ENCODE measurements at regions not wholly inside any gene's neighbourhood (a gene's known extent, or its start where the extent isn't known, plus 50 kb on each side); places are given as distances from the start of the nearest gene placed in this dataset.
"Not testable (repeated sequence)": the region's sequence is repeated elsewhere in the genome, so short reads cannot be mapped to it uniquely, and the experiment has no call there.

DNA sequence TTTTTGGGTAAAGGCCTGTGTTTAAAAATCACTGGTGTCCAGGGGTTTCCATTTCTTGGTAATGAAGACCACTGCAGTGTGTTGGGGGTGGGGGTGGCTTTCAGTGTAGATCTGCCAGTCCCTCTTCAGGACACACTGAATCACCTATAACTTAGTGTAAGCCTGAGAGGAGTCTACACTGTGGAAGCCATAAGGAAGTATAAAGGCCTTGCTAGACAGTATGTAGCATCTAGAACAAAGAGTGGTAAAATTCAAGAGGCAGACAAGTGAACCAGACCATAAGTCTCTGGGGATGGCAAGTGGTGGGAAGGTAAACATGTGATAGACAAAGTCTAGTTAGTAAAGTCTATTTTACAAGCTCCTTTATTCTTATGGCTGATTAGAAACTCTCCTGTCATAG, 191.8 kb downstream of the CCNG2 start:
- Histone ChIP-seq H3K27me3 (no peaks in the 10 kb centered on the region), H3K27ac (no peak overlapping the region), H3K4me3 (no peak overlapping the region), H3K9me3 (no peaks in the 10 kb centered on the region), H3K36me3 (no peaks in the 10 kb centered on the region), H3K4me1 (no peaks in the 10 kb centered on the region)
- TF ChIP-seq, protein P1, sequence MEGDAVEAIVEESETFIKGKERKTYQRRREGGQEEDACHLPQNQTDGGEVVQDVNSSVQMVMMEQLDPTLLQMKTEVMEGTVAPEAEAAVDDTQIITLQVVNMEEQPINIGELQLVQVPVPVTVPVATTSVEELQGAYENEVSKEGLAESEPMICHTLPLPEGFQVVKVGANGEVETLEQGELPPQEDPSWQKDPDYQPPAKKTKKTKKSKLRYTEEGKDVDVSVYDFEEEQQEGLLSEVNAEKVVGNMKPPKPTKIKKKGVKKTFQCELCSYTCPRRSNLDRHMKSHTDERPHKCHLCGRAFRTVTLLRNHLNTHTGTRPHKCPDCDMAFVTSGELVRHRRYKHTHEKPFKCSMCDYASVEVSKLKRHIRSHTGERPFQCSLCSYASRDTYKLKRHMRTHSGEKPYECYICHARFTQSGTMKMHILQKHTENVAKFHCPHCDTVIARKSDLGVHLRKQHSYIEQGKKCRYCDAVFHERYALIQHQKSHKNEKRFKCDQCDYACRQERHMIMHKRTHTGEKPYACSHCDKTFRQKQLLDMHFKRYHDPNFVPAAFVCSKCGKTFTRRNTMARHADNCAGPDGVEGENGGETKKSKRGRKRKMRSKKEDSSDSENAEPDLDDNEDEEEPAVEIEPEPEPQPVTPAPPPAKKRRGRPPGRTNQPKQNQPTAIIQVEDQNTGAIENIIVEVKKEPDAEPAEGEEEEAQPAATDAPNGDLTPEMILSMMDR (IDR thresholded peaks at IDR 0.05): no peak
- DNase-seq (ENCODE audit: low spot score): no peak

GRCh38 chr4:77349364-77349763, 192.4 kb downstream of the CCNG2 start:
- Histone ChIP-seq H3K27ac (no peak overlapping the region), H3K4me1 (no peaks in the 10 kb centered on the region), H3K27me3 (no peaks in the 10 kb centered on the region), H3K9me3 (no peaks in the 10 kb centered on the region), H3K4me3 (no peak overlapping the region), H3K36me3 (no peaks in the 10 kb centered on the region)
- TF ChIP-seq, protein P1 (IDR thresholded peaks at IDR 0.05): no peak
- DNase-seq (ENCODE audit: low spot score): no peak

GRCh38 chr4:77349796-77350195, 192.8 kb downstream of the CCNG2 start:
- H3K36me3 ChIP-seq: no peaks in the 10 kb centered on the region
- H3K4me3 ChIP-seq: no peak overlapping the region
- H3K9me3 ChIP-seq: no peaks in the 10 kb centered on the region
- DNase-seq (ENCODE audit: low spot score): no peak
- no peaks in the 10 kb centered on the region for H3K4me1 ChIP-seq
- TF ChIP-seq, protein P1 (IDR thresholded peaks at IDR 0.05): no peak
- H3K27me3 ChIP-seq: no peaks in the 10 kb centered on the region
- no peak overlapping the region for H3K27ac ChIP-seq

GRCh38 chr4:77352192-77352591, 195.2 kb downstream of the CCNG2 start:
- Histone ChIP-seq H3K4me1 (no peaks in the 10 kb centered on the region), H3K36me3 (no peaks in the 10 kb centered on the region), H3K4me3 (no peak overlapping the region), H3K27ac (no peak overlapping the region), H3K9me3 (no peaks in the 10 kb centered on the region), H3K27me3 (no peaks in the 10 kb centered on the region)
- DNase-seq (ENCODE audit: low spot score): no peak
- TF ChIP-seq, protein P1 (IDR thresholded peaks at IDR 0.05): no peak

DNA sequence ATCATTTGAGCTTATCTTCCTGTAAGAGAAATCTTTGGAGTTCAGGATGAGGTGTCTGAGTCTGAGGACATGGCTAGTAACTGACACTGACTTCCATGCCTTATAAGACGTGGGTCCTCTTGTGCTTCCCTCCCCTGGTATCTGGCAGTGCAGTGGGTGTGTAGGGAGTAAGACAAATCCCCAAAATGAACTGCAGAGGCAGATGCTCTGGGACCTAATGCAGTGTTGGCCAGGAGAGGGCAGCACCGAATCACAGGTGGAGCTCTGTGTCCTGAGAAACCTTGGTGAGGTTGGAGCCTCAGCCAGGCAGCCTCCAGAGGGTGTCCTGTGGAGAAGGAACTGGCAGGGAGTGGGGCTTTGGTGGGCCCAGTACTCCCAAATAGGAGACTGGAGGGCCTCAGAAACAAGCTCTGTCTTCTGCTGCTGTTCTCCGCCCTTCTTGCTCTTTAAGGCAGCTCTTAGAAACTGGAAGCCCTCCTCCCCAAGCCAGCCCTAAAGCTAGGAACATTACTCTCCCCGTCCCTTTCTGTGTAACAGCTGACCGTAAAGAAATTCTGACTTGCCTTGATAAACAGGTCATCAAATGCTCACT, 196.8 kb downstream of the CCNG2 start:
- not testable (repeated sequence) for DNase-seq (ENCODE audit: low spot score); H3K4me1 ChIP-seq; H3K36me3 ChIP-seq; H3K9me3 ChIP-seq; H3K27me3 ChIP-seq; H3K4me3 ChIP-seq; H3K27ac ChIP-seq

DNA sequence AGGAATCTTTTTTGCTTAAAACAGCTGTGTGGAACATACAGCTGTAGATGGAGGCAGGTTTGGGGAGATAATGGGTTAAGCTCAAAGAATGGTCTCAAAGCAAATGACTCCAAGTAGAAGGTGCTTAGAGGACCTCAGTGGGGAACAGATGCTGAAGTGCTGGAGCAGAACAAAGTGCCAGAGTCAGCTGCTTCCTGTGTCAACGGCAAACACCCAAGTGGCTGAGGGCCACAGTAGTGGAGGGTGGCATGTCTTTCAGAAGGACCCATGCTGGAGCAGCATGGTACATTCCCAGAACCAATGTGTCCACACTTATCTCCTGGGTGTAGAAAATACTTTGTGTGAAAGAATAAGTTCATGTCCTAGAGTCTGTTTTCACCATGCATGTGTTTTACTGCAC, 197.5 kb downstream of the CCNG2 start:
- TF ChIP-seq, protein P1 (IDR thresholded peaks at IDR 0.05): no peak
- no peaks in the 10 kb centered on the region for H3K9me3 ChIP-seq

More for the DNA sequence above, 197.5 kb downstream of the CCNG2 start:
- Histone ChIP-seq H3K4me3 (no peak overlapping the region), H3K27ac (no peak overlapping the region), H3K27me3 (no peaks in the 10 kb centered on the region), H3K36me3 (no peaks in the 10 kb centered on the region), H3K4me1 (no peaks in the 10 kb centered on the region)
- no peak for DNase-seq (ENCODE audit: low spot score)

Data from right atrium auricular region (tissue), 2 donors.